Hematopoietic multipotent progenitor cell treated with erythropoietin and hydrocortisone succinate and interleukin-3 and kit ligand, for 6 days (in vitro differentiated cells): ENCODE measurements at regions not wholly inside any gene's neighbourhood (a gene's known extent, or its start where the extent isn't known, plus 50 kb on each side); places are given as distances from the start of the nearest gene placed in this dataset.

Experiments used
- DNase-seq: peaks from one replicate; pipeline ENCODE4 v3.0.0-alpha.2; 2015

DNA sequence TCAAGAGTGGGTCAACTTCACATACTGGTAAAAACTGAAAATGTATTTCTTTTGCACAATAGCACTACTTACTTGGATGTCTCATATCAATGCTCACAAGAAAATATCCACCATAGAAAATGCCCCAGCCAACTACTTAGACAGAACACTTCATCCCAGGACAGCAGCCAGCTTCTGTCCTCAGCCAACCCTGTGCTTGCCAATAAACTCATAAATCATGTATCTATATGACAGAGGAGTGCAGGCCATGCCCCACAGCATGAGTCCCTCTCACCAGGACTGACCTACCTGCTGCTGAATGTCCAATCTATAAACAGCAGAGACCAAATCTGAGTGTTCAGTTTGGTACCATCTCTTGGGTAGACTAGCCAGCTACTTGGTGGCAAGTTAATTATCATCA lies 179.3 kb downstream of the OMA1 start:
- DNase-seq, result no peak

GRCh38 chr1:58365328-58365727 lies 181.2 kb downstream of the OMA1 start:
- DNase-seq, result no peak

GRCh38 chr1:58363585-58363984 lies 182.9 kb downstream of the OMA1 start:
- DNase-seq, result no peak

DNA sequence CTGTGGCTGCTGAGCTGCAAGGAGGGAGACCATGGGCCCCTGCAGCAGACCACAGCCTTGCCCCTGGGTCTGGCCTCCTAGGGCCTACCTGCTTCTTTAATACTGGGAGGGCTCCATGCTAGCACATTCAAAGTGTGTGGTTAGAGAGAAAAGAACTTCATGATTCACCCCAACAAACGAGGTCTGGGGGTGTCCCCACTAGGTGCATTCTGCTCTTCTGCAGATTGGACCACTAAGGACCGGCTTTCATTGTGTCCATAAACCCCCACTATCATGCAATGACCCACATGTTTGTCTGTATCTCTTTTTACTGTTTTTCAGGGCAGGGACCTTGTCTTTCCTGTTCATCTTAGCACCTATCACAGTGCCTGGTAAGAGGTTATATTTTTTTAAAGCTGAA lies 185.4 kb downstream of the OMA1 start:
- no peak for DNase-seq

- DNase-seq, result no peak
Observed at GRCh38 chr1:58358346-58358745, 188.2 kb downstream of the OMA1 start.

GRCh38 chr1:58356402-58356801 lies 190.1 kb downstream of the OMA1 start:
- DNase-seq, result no peak

DNA sequence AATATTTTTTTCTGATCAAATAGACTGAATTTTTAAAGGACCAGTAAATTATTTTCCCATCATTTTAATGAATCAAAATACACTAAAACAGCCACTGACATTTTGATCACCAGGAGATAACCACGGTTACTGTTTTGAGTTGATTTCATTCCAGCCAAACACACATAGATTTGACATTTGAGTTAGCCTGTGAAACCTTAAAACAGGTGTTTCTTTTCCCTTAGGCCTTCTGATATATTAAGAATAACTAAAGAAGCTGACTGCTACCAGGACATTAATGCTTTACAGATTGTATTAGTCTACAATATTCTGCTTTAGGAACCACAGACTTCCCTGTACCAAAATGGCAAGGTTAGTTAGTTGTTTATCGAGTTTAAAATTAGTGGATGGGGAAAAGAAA lies 193.4 kb downstream of the OMA1 start:
- DNase-seq, result no peak

DNA sequence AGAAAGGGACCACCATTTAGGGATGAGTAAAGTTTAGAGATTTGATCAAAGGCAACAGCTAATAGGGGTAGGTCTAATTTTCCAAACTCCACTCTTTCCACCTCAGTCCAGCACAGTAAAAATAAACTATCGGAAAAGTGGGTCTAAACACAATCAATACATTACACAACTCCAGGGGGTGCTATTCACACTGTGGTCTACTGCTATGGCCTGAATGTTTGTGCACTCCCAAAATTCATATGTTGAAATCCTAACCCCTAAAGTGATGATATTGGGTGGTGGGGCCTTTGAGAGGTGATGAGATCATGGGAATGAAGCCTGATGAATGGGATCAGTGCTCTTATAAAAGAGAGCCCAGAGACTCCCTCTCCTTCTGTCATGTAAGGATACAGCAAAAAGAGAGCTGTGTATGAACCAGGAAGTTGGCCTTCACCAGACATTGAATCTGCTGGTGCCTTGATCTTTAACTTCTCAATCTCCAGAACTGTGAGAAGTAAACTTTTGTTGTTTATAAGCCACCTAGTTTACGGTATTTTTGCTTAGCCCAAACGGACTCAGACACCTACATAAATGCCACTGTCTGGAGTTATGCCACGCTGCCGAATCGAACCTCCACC lies 193.9 kb downstream of the OMA1 start:
- no peak for DNase-seq

DNA sequence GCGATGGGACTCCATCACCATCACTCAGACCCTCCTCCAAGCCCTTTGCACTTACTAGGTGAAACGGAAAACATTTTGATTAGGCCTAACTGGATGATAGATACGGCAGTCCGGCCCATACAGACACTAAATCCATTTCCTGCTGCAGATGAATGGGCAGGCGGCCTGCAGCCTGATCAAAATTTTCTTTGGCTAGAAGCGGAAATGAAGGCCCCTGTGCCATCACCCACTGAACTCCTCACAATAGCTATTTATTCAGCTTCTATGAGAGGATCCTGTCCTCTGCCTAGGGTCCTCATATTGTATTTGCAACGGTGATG lies 200.5 kb downstream of the OMA1 start:
- no peak for DNase-seq

DNA sequence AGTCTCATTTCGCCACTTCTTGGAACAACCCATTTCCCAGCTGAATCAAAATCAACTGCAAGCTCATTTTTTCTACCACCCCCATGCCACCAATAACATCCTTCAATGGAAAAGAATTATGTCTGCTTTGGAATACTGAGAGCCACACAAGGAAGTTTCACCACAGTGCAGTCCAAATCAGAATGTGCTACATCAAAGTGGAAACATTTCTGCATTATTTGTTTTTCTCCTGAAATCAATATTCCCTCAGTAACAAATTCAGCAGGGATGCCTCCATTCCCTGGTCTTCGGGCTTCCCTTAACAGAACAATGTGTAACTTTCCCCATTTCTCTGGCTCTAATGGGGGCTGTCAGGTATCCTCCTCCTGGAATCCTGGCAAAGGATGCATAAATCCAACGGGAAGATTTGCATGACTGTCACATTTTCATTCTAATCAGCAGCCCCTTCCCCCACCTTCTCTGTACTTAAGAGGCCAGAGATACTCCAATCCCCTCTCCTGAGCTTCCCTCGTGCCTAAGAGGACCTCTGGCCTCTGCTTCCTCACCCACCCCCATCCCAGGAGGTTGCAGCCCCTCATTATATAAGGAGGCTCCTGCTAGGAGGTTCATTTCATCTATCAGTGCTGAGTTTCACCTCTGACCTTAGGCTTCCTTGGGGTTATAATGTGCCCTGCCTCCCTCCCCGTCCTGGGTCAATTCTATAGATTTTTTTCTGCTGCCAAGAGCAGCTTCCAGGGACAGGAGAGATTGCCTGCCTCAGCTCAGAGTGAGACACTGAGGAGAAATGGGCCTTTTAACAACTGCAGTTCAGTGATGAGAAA lies 201.1 kb downstream of the OMA1 start:
- no peak for DNase-seq

GRCh38 chr1:58340185-58340584 lies 206.3 kb downstream of the OMA1 start:
- DNase-seq, result no peak

GRCh38 chr1:58338081-58338480 lies 208.4 kb downstream of the OMA1 start:
- DNase-seq, result no peak

- no peak for DNase-seq
Observed at GRCh38 chr1:58333511-58333910, 213.0 kb downstream of the OMA1 start.

GRCh38 chr1:58331156-58331555 lies 215.4 kb downstream of the OMA1 start:
- no peak for DNase-seq

- DNase-seq, result no peak
Observed at GRCh38 chr1:58325866-58326265, 220.7 kb downstream of the OMA1 start.

GRCh38 chr1:58324558-58324957 lies 222.0 kb downstream of the OMA1 start:
- DNase-seq, result peak; percentile 34

DNA sequence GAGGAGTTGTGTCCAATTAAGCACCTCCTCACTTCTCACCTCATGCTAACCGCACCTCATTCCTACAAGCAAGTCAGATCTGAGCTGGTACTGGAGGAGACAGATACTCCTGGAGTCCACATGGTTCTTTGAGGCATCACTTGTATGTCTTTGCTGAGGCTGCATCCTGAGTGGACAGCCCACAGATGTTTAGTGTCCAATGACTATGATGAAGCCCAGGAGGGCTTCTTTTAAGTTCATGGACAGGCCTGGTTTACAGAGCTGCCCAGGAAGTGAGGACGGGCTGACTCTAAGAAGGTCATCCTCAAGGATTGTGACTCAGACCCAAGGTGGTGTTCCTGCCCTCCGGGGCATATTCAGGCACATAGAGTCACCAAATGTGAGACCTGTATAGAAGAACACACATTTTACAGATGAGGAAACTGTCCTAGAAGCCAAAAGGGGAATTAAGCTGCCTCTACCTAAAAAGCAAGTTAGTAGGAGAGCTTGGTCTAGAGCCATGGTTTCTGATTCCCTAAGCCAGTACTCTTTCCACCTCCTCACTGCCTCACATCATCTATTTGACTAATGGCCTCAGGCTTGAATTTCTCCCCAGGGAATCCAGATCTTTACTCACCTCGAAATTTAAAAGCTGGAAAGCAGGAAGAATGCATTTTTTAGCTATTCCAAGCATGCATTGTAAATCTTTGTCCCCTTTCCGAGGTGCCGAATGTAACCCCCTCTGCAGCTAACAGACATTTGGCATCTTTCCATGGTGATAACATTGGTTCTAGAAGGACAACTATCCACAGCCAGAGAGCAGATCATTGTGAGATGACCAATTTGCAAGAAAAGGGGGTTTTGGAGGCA lies 228.1 kb downstream of the OMA1 start:
- no peak for DNase-seq

DNA sequence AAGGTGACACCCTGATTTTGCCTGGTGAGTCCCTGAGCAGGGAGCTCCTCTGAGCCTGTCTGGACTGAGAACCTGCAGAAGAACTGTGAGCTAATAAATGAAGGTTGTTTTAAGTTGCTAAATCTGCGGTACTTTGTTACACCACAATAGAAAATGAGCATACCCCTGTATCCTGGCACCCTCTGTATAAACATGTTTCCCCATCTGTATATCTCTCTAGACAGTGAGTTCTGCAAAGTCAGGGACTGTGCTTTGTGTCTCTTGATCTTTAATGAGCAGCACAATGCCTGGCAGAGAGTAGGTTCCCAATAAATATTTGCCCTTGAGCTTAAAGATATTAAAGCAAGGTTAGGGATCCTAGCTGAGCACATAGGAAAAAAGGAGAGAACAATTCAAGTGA lies 228.8 kb downstream of the OMA1 start:
- no peak for DNase-seq

DNA sequence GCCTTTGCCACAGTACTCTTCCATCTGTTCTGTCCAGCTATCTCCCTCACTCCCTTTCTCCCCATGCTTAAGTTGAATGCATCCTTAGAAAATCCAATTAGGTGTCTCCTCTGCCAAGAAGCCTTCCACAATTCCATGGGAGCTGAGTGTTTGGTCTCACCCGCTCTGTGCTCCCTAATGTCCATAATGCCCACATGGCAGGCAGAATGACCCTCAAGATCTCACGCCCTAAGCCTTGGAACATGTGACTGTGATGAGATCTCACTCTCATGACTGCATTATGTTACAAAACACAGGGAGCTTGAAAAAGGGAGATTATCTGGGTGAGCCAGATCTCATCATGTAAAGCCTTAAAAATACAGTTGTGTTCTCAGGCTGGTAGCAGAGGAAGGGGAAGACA lies 229.4 kb downstream of the OMA1 start:
- no peak for DNase-seq

DNA sequence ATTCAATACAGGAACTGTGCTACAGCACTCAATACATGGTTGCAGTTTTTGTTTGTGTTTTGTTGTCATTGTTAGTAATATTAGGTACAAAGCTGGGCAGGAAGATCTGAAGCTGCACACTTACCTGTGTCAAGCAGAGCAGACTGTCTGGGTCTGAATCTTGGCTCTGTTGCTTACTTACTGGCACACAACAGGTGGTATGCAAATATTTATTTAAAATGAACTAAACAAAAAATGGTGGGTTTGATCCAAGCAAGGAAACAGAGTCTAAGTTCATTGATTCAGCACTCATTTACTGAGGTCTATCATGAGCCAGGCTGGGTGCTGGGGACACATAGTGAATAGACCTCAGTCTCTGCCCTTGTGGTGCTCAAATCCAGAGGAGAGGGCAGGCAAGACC lies 230.4 kb downstream of the OMA1 start:
- DNase-seq, result no peak

- DNase-seq, result no peak
Observed at GRCh38 chr1:58312971-58313563, 233.5 kb downstream of the OMA1 start.

DNA sequence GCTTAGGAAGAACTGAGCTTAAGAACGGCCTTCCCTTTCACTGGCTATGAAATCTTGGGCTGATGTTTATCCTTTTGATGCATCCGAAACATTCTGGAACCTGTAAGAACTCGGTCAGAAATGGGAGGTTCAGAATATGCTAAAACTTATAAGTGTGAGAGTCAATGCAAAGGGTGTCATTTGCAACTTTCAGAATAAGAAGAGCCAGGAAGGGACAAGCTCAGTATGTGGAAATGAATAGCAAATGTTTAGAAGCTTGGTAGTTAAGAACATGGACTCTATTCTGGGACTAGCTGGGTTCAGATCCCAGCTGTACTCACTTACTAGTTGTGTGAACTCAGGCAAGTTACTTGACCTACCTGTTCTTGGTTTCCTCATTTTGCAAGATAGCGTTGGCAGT lies 234.1 kb downstream of the OMA1 start:
- DNase-seq, result no peak

GRCh38 chr1:58310881-58311280 lies 235.6 kb downstream of the OMA1 start:
- DNase-seq, result peak; percentile 22

DNA sequence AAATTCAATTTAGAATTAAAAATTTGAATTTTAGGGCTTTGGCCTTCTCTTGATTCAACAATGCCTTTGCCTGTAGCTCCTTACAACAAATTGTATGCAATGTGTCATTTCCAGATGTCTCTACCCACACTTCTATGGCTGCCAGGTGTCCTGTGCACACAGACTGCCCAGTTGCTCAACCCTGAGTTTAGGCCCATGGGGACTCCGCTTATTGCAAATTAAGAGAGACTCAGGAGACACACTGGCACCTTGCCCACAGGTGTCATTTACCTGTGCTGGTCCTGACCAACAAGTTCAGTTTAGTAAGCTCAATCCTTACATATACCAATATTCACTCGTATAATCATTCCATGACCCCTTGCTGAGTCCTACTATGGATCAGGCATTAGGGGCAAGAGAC lies 236.1 kb downstream of the OMA1 start:
- no peak for DNase-seq
